AG04450 (cell line): ENCODE measurements at regions not wholly inside any gene's neighbourhood (a gene's known extent, or its start where the extent isn't known, plus 50 kb on each side); places are given as distances from the start of the nearest gene placed in this dataset.

ENCODE experiments used
- CTCF ChIA-PET: fragments of 300-600, 350-600 bp; formaldehyde crosslinking; extraction: SDS; loops from one replicate; lab custom pipeline; 2022; ENCODE audit warnings: antibody characterized with exemption, inconsistent platforms; lab: Charles Lee
- POLR2A ChIA-PET: fragments of 350-600 bp; formaldehyde crosslinking; extraction: SDS; loops from one replicate; lab custom pipeline; 2021; ENCODE audit warnings: antibody characterized with exemption, inconsistent platforms; lab: Yijun Ruan, JAX
- DNase-seq: peaks from one replicate; pipeline ENCODE4 v3.0.0-alpha.2; 2011; ENCODE audit warnings: low read depth, low spot score
- H3K27ac ChIP-seq: one replicate; pipeline ENCODE4 v1.5.1; 2012; ENCODE audit warnings: low read depth, low read length, control low read depth
- H3K27me3 ChIP-seq: one replicate; pipeline ENCODE4 v1.6.0; 2012; ENCODE audit warnings: low read length; ENCODE audit not compliant: control insufficient read depth, insufficient read depth
- H3K4me3 ChIP-seq: 2 replicates; pipeline ENCODE4 v1.5.1; 2011; ENCODE audit warnings: mild to moderate bottlenecking, low read depth, low read length, control low read depth
- H3K9me3 ChIP-seq: 2 replicates; pipeline ENCODE4 v1.5.1; 2012; ENCODE audit warnings: low read length; ENCODE audit not compliant: control insufficient read depth, insufficient read depth
- CTCF ChIP-seq: IDR thresholded peaks from 2 replicates; pipeline ENCODE4 v1.5.1; 2011; ENCODE audit warnings: low read depth, low read length, control low read depth, inconsistent platforms

- POLR2A ChIA-PET: interaction anchor here (0.6 kb wide), 1 partner anchor 81 kb away, joined by 3 read pairs; no protein-coding TSS in a partner anchor
Observed at GRCh38 chr18:2409906-2410305, 161.4 kb downstream of the METTL4 start.

GRCh38 chr18:2410688-2411087 lies 160.6 kb downstream of the METTL4 start:
- no peak overlapping the region for H3K27ac ChIP-seq
- no peak overlapping the region for H3K4me3 ChIP-seq
- no peak for DNase-seq
- ChIA-PET POLR2A (no interaction called here), CTCF (no interaction called here)
- TF ChIP-seq CTCF: no peak
- H3K9me3 ChIP-seq: no peaks in the 10 kb centered on the region; the same call in 1 of the 2 replicates
- no peaks in the 10 kb centered on the region for H3K27me3 ChIP-seq

More at GRCh38 chr18:2409906-2410305, 161.4 kb downstream of the METTL4 start:
- no peak overlapping the region for H3K4me3 ChIP-seq
- CTCF ChIA-PET: no interaction called here
- no peaks in the 10 kb centered on the region; the same call in 1 of the 2 replicates for H3K9me3 ChIP-seq
- TF ChIP-seq CTCF: no peak
- no peak for DNase-seq
- no peak overlapping the region for H3K27ac ChIP-seq
- H3K27me3 ChIP-seq: no peaks in the 10 kb centered on the region

GRCh38 chr18:2411381-2411960 lies 159.8 kb downstream of the METTL4 start:
- POLR2A ChIA-PET: no interaction called here
- TF ChIP-seq CTCF: no peak
- Histone ChIP-seq H3K27ac (no peak overlapping the region), H3K9me3 (no peaks in the 10 kb centered on the region), H3K4me3 (no peak overlapping the region), H3K27me3 (no peaks in the 10 kb centered on the region)
- no peak for DNase-seq
- CTCF ChIA-PET: no interaction called here

- no peak for TF ChIP-seq CTCF
- Histone ChIP-seq H3K27me3 (no peaks in the 10 kb centered on the region), H3K9me3 (no peaks in the 10 kb centered on the region), H3K27ac (no peak overlapping the region), H3K4me3 (no peak overlapping the region)
- ChIA-PET CTCF (no interaction called here), POLR2A (no interaction called here)
- no peak for DNase-seq
Observed at GRCh38 chr18:2412281-2412680, 159.0 kb downstream of the METTL4 start.

- CTCF ChIA-PET: interaction anchor here (0.9 kb wide), 1 partner anchor 30 kb away, joined by 3 read pairs; no protein-coding TSS in a partner anchor
Observed at GRCh38 chr18:2412996-2413751, 158.1 kb downstream of the METTL4 start.

More at GRCh38 chr18:2412996-2413751, 158.1 kb downstream of the METTL4 start:
- Histone ChIP-seq H3K27me3 (no peaks in the 10 kb centered on the region), H3K27ac (no peak overlapping the region), H3K4me3 (no peak overlapping the region), H3K9me3 (no peaks in the 10 kb centered on the region)
- POLR2A ChIA-PET: no interaction called here
- no peak for TF ChIP-seq CTCF
- no peak for DNase-seq
